ENCODE measurements at regions not wholly inside any gene's neighbourhood (a gene's known extent, or its start where the extent isn't known, plus 50 kb on each side); places are given as distances from the start of the nearest gene placed in this dataset.

DNA sequence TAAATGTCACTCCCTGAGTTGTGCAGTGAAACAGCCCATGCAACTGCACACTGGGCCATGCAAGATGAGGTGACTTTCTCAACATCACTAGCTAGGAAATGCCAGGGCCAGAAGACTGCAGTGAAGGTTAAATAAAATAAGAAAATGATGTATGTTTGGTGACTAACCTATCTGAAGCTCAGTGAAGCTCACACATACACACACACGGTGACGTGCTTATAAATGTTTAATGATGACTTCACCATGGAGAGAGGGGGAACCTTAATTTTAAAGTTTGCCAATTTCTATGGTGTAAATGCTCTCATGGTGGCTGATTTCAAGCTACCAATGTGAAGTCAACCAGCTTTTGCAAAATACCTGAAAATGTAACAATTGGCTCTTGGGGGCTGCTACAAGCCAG is 166.4 kb downstream of the MAF start:
- TF ChIP-seq CTBP1 (IDR thresholded peaks at IDR 0.05; ENCODE audit: borderline replicate concordance) (no peak), SP1 (IDR thresholded peaks at IDR 0.05) (no peak)

All from HEK293T (cell line).